ENCODE measurements at regions not wholly inside any gene's neighbourhood (a gene's known extent, or its start where the extent isn't known, plus 50 kb on each side); places are given as distances from the start of the nearest gene placed in this dataset.
"Not testable (repeated sequence)": the region's sequence is repeated elsewhere in the genome, so short reads cannot be mapped to it uniquely, and the experiment has no call there.

- no peak for FAIRE-seq
Observed at GRCh38 chrX:113297437-113297836, 456.8 kb upstream of the AMOT start.

GRCh38 chrX:113289503-113289902 lies 448.9 kb upstream of the AMOT start:
- FAIRE-seq, result no peak

- FAIRE-seq, result no peak
Observed at GRCh38 chrX:113287761-113288160, 447.1 kb upstream of the AMOT start.

GRCh38 chrX:113275804-113276203 lies 435.2 kb upstream of the AMOT start:
- FAIRE-seq, result no peak

- FAIRE-seq, result no peak
Observed at GRCh38 chrX:113274791-113275190, 434.2 kb upstream of the AMOT start.

GRCh38 chrX:113274345-113274744 lies 433.7 kb upstream of the AMOT start:
- FAIRE-seq, result no peak

- no peak for FAIRE-seq
Observed at GRCh38 chrX:113269203-113269602, 428.6 kb upstream of the AMOT start.

- no peak for FAIRE-seq
Observed at GRCh38 chrX:113260474-113260873, 419.8 kb upstream of the AMOT start.

GRCh38 chrX:113222305-113222704 lies 381.7 kb upstream of the AMOT start:
- FAIRE-seq, result no peak

GRCh38 chrX:113212052-113212451 lies 371.4 kb upstream of the AMOT start:
- no peak for FAIRE-seq

- no peak for FAIRE-seq
Observed at GRCh38 chrX:113202601-113203000, 362.0 kb upstream of the AMOT start.

GRCh38 chrX:113195949-113196348 lies 355.3 kb upstream of the AMOT start:
- no peak for FAIRE-seq

- no peak for FAIRE-seq
Observed at GRCh38 chrX:113192418-113192817, 351.8 kb upstream of the AMOT start.

GRCh38 chrX:113157496-113157895 lies 316.9 kb upstream of the AMOT start:
- no peak for FAIRE-seq

GRCh38 chrX:113154315-113154714 lies 313.7 kb upstream of the AMOT start:
- not testable (repeated sequence) for FAIRE-seq

GRCh38 chrX:113136836-113137235 lies 296.2 kb upstream of the AMOT start:
- FAIRE-seq, result no peak

GRCh38 chrX:113133316-113133715 lies 292.7 kb upstream of the AMOT start:
- no peak for FAIRE-seq

- no peak for FAIRE-seq
Observed at GRCh38 chrX:113124693-113125092, 284.1 kb upstream of the AMOT start.

GRCh38 chrX:113075521-113075920 lies 234.9 kb upstream of the AMOT start:
- no peak for FAIRE-seq

- FAIRE-seq, result no peak
Observed at GRCh38 chrX:113059714-113060113, 219.1 kb upstream of the AMOT start.

- FAIRE-seq, result no peak
Observed at GRCh38 chrX:113058634-113059033, 218.0 kb upstream of the AMOT start.

GRCh38 chrX:113048896-113049295 lies 208.3 kb upstream of the AMOT start:
- no peak for FAIRE-seq

- FAIRE-seq, result no peak
Observed at GRCh38 chrX:113048480-113048879, 207.8 kb upstream of the AMOT start.

- FAIRE-seq, result no peak
Observed at GRCh38 chrX:113033966-113034680, 193.5 kb upstream of the AMOT start.

GRCh38 chrX:113019958-113020357 lies 179.3 kb upstream of the AMOT start:
- no peak for FAIRE-seq
